EL (cell line): ENCODE measurements at regions not wholly inside any gene's neighbourhood (a gene's known extent, or its start where the extent isn't known, plus 50 kb on each side); places are given as distances from the start of the nearest gene placed in this dataset.

Experiments used
- DNase-seq: peaks from one replicate; pipeline ENCODE4 v3.0.0-alpha.2; 2016

GRCh38 chr2:163541943-163542342, 193.9 kb downstream of the FIGN start:
- no peak for DNase-seq

GRCh38 chr2:163541495-163541894, 194.3 kb downstream of the FIGN start:
- DNase-seq: no peak

- no peak for DNase-seq
Measured at GRCh38 chr2:163528640-163529217, 207.1 kb downstream of the FIGN start.

GRCh38 chr2:163527381-163527780, 208.4 kb downstream of the FIGN start:
- DNase-seq: no peak

GRCh38 chr2:163518762-163519161, 217.0 kb downstream of the FIGN start:
- no peak for DNase-seq

GRCh38 chr2:163515836-163516235, 220.0 kb downstream of the FIGN start:
- DNase-seq: no peak

- no peak for DNase-seq
Measured at GRCh38 chr2:163505281-163505680, 230.5 kb downstream of the FIGN start.

- DNase-seq: no peak
Measured at GRCh38 chr2:163493359-163494298, 242.2 kb downstream of the FIGN start.

- DNase-seq: no peak
Measured at GRCh38 chr2:163491850-163492249, 244.0 kb downstream of the FIGN start.

- no peak for DNase-seq
Measured at GRCh38 chr2:163490281-163490680, 245.5 kb downstream of the FIGN start.

- no peak for DNase-seq
Measured at GRCh38 chr2:163481515-163481914, 254.3 kb downstream of the FIGN start.

GRCh38 chr2:163479599-163479998, 256.2 kb downstream of the FIGN start:
- no peak for DNase-seq

- no peak for DNase-seq
Measured at GRCh38 chr2:163475815-163476214, 260.0 kb downstream of the FIGN start.

GRCh38 chr2:163474889-163475288, 260.9 kb downstream of the FIGN start:
- no peak for DNase-seq

- DNase-seq: no peak
Measured at GRCh38 chr2:163474319-163474744, 261.5 kb downstream of the FIGN start.

- DNase-seq: no peak
Measured at GRCh38 chr2:163471947-163472346, 263.9 kb downstream of the FIGN start.

- no peak for DNase-seq
Measured at GRCh38 chr2:163469561-163469962, 266.2 kb downstream of the FIGN start.

- no peak for DNase-seq
Measured at GRCh38 chr2:163467251-163467630, 268.6 kb downstream of the FIGN start.

GRCh38 chr2:163466331-163467250, 269.2 kb downstream of the FIGN start:
- no peak for DNase-seq

GRCh38 chr2:163465440-163465839, 270.4 kb downstream of the FIGN start:
- DNase-seq: no peak

GRCh38 chr2:163463411-163463810, 272.4 kb downstream of the FIGN start:
- no peak for DNase-seq

- DNase-seq: no peak
Measured at GRCh38 chr2:163462993-163463392, 272.8 kb downstream of the FIGN start.

- DNase-seq: no peak
Measured at GRCh38 chr2:163459986-163460385, 275.8 kb downstream of the FIGN start.
